HG03196 (cell line): ENCODE measurements at regions not wholly inside any gene's neighbourhood (a gene's known extent, or its start where the extent isn't known, plus 50 kb on each side); places are given as distances from the start of the nearest gene placed in this dataset.

Experiments
- ATAC-seq: cut with Tn5 transposase; IDR thresholded peaks from one replicate; pipeline ENCODE4 v1.9.1; 2021; ENCODE audit not compliant: unreplicated experiment

DNA sequence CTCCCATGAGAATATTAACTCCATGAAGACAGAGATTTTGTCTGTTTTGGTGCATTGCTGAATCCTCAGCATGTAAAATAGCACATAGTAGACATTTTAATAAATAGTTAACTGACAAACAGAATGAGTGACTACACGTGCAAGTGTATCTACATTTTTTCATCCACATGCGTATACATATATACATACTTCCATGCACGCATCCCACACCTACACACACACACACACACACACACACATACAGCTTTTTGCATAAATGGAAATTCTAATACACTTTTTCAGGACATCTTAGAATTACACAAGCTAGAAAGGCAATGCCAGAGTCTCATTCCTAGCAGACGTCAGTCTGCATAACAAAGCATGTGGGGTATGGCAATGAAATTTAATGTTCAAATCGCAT, 139.7 kb upstream of the LRFN2 start:
- no peak for ATAC-seq

DNA sequence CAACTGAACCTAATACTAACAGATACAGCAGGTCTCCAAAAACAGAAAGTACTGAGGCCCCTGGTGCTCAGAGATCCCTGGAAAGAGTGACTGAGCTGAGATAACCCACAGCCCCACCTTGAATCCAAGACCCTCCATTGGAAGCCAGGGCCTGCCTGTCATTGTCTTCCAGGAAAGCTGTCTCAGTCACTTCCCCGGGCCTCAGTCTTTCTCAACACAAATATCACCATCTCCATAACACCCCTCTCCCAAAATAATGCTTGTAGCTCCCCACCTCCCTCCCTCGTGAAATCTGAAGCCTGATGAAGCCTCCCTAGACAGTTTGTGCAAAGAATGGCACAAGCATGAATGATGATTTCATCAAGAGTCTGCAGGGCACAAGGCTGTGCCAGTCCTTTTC, 138.2 kb upstream of the LRFN2 start:
- ATAC-seq: no peak

DNA sequence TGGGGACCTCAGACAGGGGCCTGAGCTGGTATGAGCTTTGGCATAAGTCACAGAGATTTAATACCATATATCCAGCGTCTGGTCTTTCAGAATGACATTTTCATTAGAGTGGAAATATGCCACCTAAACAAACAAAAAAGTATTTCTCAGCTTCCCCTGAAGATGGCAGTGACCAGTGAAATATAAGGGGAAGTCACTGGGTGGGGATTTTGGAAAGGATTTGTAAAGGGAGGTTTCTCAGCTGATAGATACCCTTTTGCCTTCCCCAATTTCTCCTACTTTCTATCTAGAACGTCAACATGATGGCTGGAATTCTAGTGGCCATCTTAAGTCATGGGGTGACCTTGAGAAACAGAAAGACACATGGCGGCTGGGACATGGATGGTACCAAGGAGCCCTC, 137.7 kb upstream of the LRFN2 start:
- no peak for ATAC-seq

DNA sequence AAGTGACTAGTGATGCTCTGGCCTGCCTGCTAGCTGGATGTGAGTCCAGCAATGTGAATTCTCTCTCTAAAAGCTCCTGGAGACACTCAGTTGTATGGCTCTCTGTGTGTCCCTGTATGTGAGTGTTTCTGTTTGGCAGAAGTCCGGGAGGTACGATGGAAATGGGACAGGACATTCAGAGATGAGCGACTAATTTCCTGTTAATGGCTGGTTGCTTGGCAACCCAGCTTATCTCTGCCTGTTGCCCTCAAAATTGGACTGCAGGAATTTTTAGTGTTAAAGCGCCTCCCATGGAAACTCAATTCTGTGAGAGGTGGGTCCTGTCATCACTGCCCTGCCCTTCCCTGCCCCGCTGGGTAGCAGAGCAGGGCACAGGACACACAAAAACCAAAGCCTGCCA, 136.8 kb upstream of the LRFN2 start:
- no peak for ATAC-seq

DNA sequence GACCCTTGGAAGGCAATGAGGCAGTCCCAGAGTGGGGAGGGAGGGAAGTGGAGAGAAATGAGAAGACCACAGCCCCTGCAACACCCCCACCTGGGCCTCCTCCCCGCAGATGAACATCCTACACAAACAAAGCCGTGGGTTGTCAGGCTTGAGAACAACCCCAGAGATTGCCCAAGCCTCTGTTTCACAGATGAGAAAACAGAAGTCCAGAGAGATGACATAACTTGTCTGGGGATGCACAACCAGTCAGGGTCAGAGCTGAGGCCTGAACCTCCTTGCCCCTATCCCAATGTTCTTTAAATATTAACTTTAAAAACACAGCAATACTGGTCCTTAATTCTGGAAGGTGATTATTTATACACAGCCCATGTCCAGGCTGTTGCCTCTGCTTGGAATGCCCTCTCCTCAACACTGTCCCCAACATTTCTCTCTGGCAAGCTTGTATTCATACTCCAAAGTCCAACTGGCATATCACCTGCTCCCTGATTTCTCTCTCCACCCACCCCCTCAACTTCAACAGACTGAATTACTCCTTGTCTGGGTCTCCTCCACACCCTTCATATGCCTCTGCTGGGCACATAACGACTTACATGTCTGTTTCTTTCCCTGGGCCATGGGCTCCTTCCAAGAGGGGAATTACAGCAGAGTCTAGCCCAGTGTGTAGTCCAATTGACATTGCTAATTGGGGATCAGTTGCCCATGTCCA, 135.5 kb upstream of the LRFN2 start:
- no peak for ATAC-seq

DNA sequence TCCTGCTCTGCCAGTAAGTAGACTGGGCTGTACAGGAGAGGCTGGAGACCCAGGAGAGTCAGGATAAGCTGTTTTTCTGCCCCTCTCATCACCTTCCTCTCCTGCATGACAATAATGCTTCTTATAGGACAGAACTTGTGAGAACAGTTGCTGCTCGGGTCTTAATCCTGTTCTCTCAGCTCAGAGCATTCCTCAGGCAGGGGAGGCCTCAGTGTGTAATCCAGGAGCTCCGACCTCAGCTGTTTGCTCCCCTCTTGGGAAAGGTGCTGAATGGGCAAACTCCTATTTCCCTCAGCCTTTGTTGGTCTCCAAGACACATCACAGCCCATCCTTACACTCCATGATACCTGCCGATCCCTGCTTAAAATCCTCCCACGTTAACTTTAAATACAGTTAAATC, 134.9 kb upstream of the LRFN2 start:
- no peak for ATAC-seq

DNA sequence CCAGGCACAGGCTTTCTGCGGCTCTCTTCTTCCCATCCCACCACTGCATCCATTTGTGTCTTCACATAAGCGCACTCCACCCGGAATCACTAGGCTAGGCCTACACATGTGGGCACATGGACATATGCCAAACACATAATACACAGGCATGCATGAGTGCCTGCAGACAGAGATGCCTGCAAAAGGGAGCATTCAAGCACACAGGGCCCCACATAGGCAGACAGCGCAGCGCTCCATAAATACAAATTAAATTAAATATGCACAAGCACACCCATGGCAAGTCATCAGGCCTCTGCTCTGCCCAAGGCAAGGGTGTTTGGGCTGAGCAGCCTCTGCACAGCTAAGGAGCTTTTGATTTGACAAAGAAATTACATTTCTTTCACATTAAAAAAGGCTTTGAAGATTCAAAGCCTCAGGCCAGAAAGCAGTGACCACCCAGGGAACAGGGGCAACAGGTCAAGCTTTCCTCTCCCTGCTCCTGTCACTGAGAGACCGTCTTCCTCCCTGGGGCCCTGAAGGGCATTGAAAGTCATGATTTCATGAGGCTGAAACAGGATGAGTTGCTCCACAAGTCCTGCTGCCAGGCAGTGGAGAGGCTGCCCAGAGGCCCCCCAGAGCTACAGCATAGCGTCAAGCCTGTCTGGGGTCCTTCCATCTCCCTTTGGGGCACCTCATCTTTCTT, 134.2 kb upstream of the LRFN2 start:
- no peak for ATAC-seq

DNA sequence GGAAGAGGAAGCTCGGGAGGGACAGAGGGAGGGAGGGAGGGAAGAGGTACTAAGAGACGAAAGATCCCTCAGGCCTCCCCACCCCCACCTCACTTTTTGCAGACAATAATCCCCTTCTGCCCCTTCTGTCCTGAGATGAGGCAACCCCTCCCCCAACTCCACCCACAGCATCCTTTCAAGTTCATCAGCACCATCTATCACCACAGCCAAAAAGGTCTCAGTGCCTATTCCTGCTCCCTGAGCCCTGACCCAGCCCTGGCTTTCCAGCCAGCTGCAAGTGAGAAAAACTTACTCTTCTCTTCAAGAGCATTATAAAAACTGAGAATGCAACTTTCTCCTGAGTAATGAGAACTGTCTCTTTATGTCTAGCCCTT, 133.2 kb upstream of the LRFN2 start:
- no peak for ATAC-seq

DNA sequence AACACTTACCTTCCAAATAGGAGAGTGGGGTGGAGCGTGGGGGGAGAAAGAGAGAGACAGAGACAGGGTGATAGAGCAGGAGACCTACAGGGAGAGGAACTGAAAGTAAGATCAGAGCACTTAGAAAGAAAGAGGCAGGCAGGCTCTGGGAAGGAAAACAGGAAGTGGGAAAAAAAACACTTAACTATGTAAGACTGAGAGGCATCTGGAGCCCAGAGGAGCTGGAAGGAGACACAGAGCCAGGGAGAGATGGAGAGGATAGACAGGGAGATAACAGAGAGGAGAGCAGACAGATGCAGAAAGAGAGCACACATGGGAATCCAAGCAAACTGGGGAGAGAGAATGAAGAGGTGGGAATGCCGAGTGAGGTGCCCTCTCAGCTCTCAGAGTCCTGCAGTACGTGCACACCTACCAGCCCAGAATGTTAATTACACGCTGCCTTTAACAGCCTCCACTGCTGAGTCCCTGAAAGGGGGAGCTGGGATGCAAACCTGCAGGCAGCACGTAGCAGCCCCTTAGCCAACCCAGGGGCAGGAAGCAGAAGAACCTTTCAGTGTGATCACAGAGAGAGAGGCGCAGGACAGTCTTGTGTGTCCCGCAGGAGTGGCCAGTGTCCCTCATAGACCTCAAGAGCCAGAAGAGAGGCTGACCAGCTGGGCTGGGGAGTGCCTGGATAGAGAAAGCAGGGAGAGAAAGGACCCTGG, 132.7 kb upstream of the LRFN2 start:
- no peak for ATAC-seq

DNA sequence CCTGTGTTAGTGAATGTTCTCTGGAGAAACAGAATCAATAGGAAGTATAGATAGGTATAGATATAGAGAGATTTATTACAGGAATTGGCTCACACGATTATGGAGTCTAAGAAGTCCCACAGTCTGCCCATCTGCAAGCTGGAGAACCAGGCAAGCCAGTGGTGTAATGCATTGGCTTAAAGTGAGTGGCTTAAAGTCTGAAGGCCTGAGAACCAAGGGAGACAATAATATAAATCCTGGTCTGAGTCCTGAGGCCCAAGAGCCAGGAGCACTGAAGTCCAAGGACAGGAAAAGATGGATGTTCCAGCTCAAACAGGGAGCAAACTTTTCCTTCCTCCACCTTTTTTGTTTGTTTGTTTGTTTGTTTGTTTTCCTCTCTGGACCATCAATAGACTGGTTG, 131.2 kb upstream of the LRFN2 start:
- ATAC-seq: no peak

DNA sequence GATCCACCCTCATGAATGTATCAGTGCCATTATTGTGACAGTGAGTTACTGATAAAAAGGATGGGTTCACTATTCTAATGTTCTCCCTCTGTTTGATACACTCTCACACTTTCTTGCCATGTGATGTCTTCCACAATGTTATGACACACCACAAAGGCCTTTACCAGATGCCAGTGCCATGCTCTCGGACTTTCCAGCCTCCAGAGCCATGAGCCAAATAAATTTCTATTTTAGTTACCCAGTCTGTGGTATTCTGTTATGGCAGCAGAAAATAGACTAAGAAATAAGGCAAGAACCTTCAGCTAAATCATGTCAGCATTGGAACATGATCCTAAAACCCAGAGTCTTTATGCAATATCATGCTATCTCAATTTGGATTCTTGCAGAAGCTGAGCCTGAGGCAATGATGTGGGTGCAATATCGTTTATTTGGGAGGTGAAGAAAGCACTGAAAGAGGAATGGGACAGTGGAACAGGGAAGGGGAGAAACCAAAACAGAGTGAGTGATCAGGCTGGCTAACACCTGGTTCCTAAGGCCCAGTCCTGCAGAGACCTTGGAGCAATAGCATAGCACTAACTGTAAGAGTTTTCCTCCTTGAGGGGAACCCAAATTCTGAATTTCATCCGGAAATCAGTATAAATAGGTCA, 130.4 kb upstream of the LRFN2 start:
- no peak for ATAC-seq

DNA sequence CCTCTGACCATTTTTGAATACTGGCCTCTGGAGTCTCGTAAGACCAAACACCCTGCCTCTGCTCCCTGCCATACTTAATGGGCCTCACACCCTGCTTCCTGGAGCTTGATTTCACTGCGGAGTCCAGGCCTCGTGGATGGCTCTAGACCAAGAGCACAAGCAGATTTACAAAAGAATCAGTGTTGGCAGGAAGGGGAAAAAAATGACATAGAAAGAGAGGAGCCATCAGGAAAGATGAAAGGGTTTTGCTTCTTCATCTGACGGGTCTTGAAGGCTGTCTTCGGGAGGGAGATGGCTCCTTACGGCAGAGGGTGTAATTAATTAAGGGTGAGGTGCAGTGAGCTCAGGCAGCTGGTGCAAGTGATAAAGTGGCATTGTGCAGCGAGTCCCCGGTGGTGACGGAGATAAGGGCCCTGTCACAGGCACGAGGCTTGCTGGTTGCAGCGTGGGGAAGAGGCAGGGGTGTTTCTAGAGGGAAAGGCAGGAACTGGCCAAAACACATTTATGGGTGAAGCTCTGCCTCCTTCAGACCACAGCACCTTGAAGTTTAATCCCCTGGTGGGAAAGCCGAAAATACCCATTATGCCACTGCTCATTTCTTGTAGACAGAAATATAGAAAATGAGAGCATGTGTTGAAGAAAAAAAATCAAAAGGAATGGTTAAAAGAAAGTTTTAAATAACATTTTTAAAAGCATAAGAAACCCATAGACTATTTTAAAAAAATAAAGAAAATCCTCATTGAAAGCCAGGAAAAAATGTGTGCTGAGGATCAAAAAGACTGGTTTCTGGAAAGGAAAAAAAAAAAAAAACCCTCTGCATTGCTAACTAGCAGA, 128.6 kb upstream of the LRFN2 start:
- ATAC-seq: no peak

DNA sequence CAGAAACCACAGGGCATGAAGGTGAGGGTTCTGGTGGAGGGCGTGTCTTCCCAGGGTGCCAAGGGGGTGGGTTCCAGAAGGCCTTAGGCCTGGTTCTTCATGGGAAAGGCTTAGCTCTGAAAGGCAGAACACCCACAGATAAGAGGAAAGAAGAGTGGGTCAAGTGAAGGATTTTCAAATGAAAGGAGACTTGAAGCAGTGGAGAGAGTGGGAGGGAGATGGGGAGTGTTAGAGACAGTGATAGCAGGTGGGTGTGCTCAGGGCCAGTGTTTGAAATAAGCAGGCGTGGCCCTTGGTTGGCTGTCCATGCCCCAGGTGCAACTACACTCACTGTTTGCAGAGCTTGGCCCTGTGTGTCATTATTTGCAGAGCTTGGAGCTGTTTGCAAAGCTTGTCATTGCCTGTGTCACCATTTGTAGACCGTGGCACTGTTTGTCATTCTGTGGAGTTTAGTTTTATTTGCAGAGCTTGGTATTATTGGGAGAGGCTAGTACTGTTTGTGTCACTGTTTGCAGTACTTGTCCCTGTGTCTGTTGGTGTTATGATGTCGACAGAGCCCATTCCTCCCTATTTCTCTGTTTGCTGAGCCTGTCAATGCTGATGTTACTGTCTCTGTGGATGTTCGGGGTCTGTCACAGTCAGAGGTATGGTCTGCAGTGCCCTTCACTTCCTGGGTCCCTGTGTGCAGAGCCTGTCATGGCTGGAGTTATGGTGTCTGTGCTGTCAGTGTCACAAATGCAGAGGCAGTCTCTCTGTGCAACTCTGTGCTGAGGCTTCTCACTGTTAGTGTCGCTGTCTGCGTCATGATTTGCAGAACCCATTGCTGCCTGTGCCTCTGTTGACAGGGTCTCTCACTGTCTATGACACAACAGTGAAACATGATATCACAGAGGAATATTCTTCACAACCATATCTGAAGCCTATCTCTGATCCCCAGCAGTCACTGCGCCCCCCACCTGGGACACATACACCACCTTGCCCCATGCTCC, 127.7 kb upstream of the LRFN2 start:
- ATAC-seq: no peak

DNA sequence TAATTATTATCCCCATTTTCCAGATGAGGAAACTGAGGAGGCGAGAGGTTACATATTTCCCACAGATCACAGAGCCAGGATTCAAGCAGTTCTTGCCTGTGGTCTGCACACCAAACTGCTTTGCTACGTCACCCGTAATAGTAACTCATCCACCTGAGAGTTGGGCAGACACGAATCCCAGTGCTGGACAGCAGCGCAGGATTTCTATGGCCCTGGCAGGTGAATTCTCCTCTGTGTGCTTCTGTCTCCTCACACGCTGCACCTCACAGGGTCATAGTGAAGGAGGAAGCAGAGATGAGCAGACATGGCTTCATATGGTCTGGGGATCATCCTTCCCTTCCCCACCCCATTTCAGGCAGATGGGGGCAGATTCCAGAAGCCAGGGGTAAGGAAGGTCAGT, 127.0 kb upstream of the LRFN2 start:
- no peak for ATAC-seq

DNA sequence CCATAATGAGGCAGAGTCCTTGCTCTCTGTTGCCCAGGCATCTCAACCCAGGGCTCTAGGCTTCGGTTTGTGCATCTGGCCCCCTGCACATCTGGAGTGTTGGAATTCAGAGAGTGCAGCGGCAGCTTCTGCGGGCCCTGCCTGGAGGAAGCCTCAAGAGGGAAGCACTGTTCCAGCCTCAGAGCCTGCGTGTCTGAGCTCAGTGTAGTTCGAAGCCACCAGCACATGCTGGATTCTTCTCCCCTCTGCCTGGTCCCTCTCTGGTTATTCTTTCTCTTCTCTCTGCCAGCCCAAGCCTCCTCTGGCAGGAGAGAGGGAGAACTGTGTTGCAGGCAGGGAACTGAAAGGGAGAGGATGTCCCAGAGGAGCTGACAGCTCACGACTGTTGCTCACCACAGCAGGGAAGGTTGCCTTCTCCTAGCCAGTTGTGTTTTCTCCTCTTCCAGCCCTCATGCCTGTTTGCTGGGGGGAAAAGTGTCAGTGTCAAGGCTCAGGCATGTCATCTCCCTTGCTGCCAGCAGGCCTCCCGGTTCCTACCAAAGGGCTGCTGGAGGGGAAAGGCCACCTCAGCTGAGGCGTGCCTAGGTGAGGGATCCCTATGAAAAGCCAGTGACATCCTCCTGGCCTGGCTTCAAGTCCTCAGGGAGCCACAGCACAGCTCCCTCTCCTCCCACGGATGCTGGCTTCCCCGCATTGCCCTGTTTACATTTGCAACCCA, 126.0 kb upstream of the LRFN2 start:
- ATAC-seq: no peak

DNA sequence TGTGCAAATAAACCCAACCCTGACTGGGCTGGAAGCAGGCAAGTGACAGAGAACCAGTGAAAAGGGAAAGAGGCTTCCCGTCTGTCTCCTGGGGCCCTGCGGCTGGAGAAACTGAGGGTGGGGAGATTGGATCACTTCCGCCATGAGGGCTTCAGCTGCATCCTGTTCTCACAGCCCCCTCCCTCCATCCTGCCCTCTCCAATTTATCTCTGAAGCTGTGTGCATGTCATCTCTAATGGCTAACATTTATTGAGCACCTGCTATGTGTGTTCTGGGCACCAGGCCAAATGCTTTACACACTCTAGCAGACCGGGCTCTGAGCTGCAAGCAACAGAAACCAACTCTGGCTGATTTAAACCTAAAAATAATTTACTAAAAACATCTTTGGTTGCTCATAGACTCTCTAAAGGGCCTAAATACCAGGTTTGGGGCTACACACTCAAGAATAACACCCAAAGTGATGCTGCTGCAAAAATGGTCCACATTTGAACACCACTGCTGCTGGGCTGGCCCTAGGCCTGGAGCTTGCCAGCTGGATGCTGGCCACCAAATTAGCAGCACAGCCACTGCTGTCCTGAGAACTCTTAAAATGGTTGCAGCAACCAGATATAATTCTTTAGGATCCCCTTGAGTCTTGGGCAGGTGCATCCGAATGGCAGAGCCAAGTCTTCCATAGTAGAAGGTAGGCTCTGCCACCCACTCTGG, 123.6 kb upstream of the LRFN2 start:
- ATAC-seq: no peak

DNA sequence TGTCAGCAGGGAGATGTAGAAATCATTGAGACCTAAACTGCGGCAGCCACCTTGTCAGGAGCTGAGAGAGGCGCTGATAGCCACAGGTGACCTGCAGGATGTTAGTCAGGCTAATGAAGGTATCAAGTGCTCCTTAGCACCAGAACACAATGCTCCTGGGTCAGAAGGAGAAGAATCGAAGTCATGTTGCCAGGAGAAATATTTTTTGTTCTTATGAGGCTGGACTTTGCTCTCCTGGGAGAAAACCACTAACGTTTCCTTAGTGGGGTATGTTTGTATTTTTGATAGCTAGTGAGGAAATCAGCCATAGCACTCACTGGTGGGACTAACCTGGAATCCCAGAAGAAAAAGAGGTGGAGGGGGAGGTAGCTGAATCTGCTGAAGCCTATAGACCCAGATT, 120.9 kb upstream of the LRFN2 start:
- no peak for ATAC-seq

DNA sequence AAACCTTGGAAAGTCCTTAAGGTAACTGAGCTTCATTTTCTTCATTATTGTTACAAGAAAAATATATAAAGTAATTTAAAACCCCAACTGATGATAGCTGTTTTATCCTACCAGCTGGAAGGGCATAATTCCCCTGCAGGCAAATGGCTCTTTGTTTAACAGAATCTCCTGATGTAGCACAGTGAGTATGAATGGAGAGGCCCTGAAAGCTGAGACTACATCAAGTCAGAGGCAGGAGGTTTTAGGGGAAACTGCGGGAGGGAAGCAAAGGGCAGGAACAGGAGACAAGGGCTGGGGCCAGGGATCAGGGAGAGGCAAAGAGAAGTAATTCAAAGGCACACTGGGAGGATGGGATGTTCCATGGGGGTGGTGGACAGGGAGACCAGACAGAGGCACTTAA, 119.0 kb upstream of the LRFN2 start:
- no peak for ATAC-seq

DNA sequence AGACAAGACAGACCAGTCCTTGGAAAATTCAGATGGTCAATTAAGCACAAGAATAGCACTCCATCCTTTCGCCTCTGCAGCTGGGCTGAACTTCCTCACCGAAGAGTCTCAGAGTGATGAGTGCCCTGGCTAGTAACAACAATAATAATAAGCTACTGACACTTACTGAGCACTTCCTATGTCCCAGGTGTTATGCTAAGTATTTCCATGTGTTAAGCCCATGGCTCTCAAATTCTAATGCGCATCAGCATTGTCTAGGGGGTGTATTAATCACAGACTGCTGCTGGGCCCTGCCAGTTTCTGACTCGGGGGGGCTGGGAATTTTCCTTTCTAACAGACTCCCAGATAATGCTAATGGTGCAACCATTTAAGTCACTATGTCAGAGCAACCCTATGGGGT, 118.2 kb upstream of the LRFN2 start:
- ATAC-seq: no peak
